HEK293T (cell line): ENCODE measurements at regions not wholly inside any gene's neighbourhood (a gene's known extent, or its start where the extent isn't known, plus 50 kb on each side); places are given as distances from the start of the nearest gene placed in this dataset.
"Not testable (repeated sequence)": the region's sequence is repeated elsewhere in the genome, so short reads cannot be mapped to it uniquely, and the experiment has no call there.

Experiments
- CTCF ChIA-PET: fragments of 350-600 bp; formaldehyde crosslinking; extraction: SDS; loops from one replicate; lab custom pipeline; 2021; ENCODE audit warnings: antibody characterized with exemption, inconsistent platforms; lab: Yijun Ruan, JAX
- POLR2A ChIA-PET: fragments of 350-600 bp; formaldehyde crosslinking; extraction: SDS; loops from one replicate; lab custom pipeline; 2020; ENCODE audit warnings: antibody characterized with exemption, inconsistent platforms; lab: Yijun Ruan, JAX
- DNase-seq: peaks from one replicate; pipeline ENCODE4 v3.0.0; 2012; ENCODE audit warnings: mixed read lengths; ENCODE audit errors: extremely low spot score
- ARNT ChIP-seq: fragments of 450-650 bp; IDR thresholded peaks from 2 replicates; pipeline ENCODE4 v1.6.1; 2017; ENCODE audit warnings: mild to moderate bottlenecking
- BHLHE40 ChIP-seq: fragments of 450-650 bp; IDR thresholded peaks from 2 replicates; pipeline ENCODE4 v1.6.1; 2016; ENCODE audit warnings: mild to moderate bottlenecking, moderate library complexity, borderline replicate concordance
- CTBP1 ChIP-seq: fragments of 450-650 bp; IDR thresholded peaks from 2 replicates; pipeline ENCODE4 v1.6.1; 2016; ENCODE audit warnings: borderline replicate concordance
- ELF4 ChIP-seq: fragments of 450-650 bp; IDR thresholded peaks from 2 replicates; pipeline ENCODE4 v1.6.1; 2017; ENCODE audit warnings: antibody characterized with exemption
- FOXA1 ChIP-seq: fragments of 450-650 bp; IDR thresholded peaks from 2 replicates; pipeline ENCODE4 v1.6.1; 2016; ENCODE audit warnings: mild to moderate bottlenecking
- FOXK2 ChIP-seq: fragments of 450-650 bp; IDR thresholded peaks from 2 replicates; pipeline ENCODE4 v1.6.1; 2016; ENCODE audit warnings: mild to moderate bottlenecking
- FOXM1 ChIP-seq: fragments of 450-650 bp; IDR thresholded peaks from 2 replicates; pipeline ENCODE4 v1.6.1; 2017; ENCODE audit warnings: mild to moderate bottlenecking, borderline replicate concordance
- HDGF ChIP-seq: fragments of 450-650 bp; IDR thresholded peaks from 2 replicates; pipeline ENCODE4 v1.6.1; 2017; ENCODE audit warnings: antibody characterized with exemption, borderline replicate concordance
- L3MBTL2 ChIP-seq: fragments of 450-650 bp; conservative IDR thresholded peaks from 2 replicates; pipeline ENCODE4 v1.6.1; 2016; ENCODE audit warnings: mild to moderate bottlenecking
- LEF1 ChIP-seq: fragments of 450-650 bp; IDR thresholded peaks from 2 replicates; pipeline ENCODE4 v1.6.1; 2017; ENCODE audit warnings: mild to moderate bottlenecking, borderline replicate concordance
- NFRKB ChIP-seq: fragments of 450-650 bp; IDR thresholded peaks from 2 replicates; pipeline ENCODE4 v1.6.1; 2016; ENCODE audit warnings: mild to moderate bottlenecking, moderate library complexity
- SP1 ChIP-seq: fragments of 450-650 bp; IDR thresholded peaks from 2 replicates; pipeline ENCODE4 v1.6.1; 2017
- SUZ12 ChIP-seq: fragments of 450-650 bp; IDR thresholded peaks from 2 replicates; pipeline ENCODE4 v1.6.1; 2016; ENCODE audit warnings: mild to moderate bottlenecking
- TARDBP ChIP-seq: fragments of 450-650 bp; IDR thresholded peaks from 2 replicates; pipeline ENCODE4 v1.6.1; 2016
- ZNF384 ChIP-seq: fragments of 450-650 bp; IDR thresholded peaks from 2 replicates; pipeline ENCODE4 v1.6.1; 2016
- TF ChIP-seq, protein P1 (sequence below): fragments of 450-650 bp; IDR thresholded peaks from 2 replicates; pipeline ENCODE4 v1.6.1; 2016

DNA sequence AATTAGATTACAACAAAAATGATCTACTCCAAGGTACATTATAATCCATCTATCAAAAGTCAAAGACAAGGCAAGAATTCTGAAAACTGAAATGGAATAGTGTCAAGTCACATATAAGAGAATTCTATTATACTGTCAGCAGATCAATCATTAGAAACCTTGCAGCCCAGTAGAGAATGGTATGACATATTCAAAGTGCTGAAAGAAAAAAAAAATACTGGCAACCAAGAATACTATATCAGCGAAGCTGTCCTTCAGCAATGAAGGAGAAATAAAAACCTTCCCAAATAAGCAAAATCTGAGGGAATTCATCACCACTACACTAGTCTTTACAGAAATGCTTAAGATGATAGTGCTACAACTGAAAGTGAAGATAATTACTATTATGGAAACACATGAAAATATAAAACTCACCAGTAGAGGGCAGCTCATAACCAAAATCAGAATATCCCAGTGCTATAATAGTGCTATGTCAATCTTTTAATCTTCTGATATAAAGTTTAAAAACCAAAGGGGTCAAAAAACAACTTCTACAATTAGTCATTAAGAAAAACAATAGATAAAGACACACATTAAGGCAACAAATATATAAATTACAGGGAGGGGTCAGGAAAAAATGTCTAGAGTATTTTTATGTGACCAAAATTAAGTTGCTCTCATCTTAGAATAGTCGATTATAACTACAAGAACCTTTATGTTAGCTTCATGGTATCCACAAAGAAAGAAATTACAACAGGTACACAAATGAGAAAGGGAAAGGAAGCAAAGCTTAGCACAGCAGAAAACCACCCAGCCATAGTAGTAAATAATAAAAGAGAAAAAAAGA lies 190.7 kb upstream of the CNTN6 start:
- TF ChIP-seq TARDBP, result no peak
- TF ChIP-seq BHLHE40, result no peak
- TF ChIP-seq ARNT, result no peak
- no peak for TF ChIP-seq ZNF384
- no peak for TF ChIP-seq SUZ12
- TF ChIP-seq, protein P1, sequence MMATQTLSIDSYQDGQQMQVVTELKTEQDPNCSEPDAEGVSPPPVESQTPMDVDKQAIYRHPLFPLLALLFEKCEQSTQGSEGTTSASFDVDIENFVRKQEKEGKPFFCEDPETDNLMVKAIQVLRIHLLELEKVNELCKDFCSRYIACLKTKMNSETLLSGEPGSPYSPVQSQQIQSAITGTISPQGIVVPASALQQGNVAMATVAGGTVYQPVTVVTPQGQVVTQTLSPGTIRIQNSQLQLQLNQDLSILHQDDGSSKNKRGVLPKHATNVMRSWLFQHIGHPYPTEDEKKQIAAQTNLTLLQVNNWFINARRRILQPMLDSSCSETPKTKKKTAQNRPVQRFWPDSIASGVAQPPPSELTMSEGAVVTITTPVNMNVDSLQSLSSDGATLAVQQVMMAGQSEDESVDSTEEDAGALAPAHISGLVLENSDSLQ, result no peak
- no peak for TF ChIP-seq FOXM1
- TF ChIP-seq NFRKB, result no peak
- TF ChIP-seq FOXK2, result no peak
- DNase-seq, result no peak
- CTCF ChIA-PET, result interaction anchor here (0.6 kb wide), 1 partner anchor 1254 kb away, joined by 3 read pairs; no protein-coding TSS in a partner anchor
- POLR2A ChIA-PET, result no interaction called here

DNA sequence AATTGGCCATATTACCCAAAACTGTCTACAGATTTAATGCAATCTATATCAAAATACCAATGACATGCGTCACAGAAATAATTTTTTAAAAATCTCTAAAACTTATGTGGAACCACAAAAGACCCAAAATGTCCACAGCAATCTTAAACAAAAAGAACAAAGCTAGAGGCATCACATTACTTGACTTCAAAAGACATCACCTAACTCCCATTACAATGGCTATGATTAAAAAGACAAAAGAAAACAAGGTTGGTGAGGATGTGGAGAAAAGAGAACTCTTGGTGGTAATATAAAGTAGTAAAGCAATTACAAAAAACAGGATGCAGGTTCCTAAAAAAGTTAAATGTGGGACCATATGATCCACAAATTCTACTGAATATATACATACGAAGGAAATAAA lies 187.6 kb upstream of the CNTN6 start:
- TF ChIP-seq FOXK2 (no peak), BHLHE40 (no peak), LEF1 (no peak), CTBP1 (no peak), NFRKB (no peak), L3MBTL2 (no peak), ARNT (no peak), TARDBP (no peak), SP1 (no peak), HDGF (no peak), ZNF384 (no peak), FOXM1 (no peak), SUZ12 (no peak), ELF4 (no peak), FOXA1 (no peak)
- TF ChIP-seq, protein P1, result no peak
- ChIA-PET POLR2A (no interaction called here), CTCF (no interaction called here)
- DNase-seq, result no peak

DNA sequence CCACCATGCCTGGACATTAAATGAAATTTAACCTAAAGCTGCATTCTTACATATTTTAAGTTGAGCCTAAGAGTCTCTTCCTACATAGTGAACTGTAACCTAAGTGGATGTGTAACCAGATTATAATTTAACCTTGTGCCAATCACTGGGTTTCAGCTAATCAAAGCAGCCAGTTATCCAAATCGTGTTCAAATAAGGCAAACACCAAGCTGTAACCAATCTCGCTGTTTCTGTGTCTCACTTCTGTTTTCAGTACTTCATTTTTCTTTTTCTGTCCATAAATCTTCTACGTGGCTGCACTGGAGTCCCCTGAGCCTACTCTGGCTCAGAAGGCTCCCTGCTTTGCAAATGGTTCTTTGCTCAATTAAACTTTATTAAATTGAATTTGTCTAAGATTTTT lies 186.1 kb upstream of the CNTN6 start:
- no peak for DNase-seq
- POLR2A ChIA-PET, result no interaction called here
- CTCF ChIA-PET, result no interaction called here
- no peak for TF ChIP-seq HDGF
- TF ChIP-seq FOXM1, result no peak
- no peak for TF ChIP-seq CTBP1
- TF ChIP-seq SP1, result no peak
- TF ChIP-seq FOXK2, result no peak
- no peak for TF ChIP-seq ARNT

GRCh38 chr3:908839-909238 lies 184.0 kb upstream of the CNTN6 start:
- POLR2A ChIA-PET, result no interaction called here
- DNase-seq, result peak; percentile 6
- CTCF ChIA-PET, result no interaction called here

GRCh38 chr3:912717-913116 lies 180.1 kb upstream of the CNTN6 start:
- CTCF ChIA-PET, DNase-seq, POLR2A ChIA-PET: not testable (repeated sequence)

More at GRCh38 chr3:908839-909238, 184.0 kb upstream of the CNTN6 start:
- no peak for TF ChIP-seq LEF1
- no peak for TF ChIP-seq BHLHE40
- no peak for TF ChIP-seq FOXK2
- TF ChIP-seq NFRKB, result no peak
- TF ChIP-seq, protein P1, result no peak
- TF ChIP-seq FOXA1, result no peak
- no peak for TF ChIP-seq ARNT
- TF ChIP-seq SUZ12, result no peak
- TF ChIP-seq SP1, result no peak
- TF ChIP-seq ZNF384, result no peak
- no peak for TF ChIP-seq TARDBP
- no peak for TF ChIP-seq ELF4
- no peak for TF ChIP-seq HDGF
- no peak for TF ChIP-seq FOXM1
- TF ChIP-seq CTBP1, result no peak

- ChIA-PET POLR2A (no interaction called here), CTCF (no interaction called here)
- DNase-seq, result no peak
- no peak for TF ChIP-seq HDGF
- no peak for TF ChIP-seq L3MBTL2
- TF ChIP-seq FOXK2, result no peak
Measured at GRCh38 chr3:923161-923910, 169.5 kb upstream of the CNTN6 start.
